ENCODE measurements at regions not wholly inside any gene's neighbourhood (a gene's known extent, or its start where the extent isn't known, plus 50 kb on each side); places are given as distances from the start of the nearest gene placed in this dataset.

DNA sequence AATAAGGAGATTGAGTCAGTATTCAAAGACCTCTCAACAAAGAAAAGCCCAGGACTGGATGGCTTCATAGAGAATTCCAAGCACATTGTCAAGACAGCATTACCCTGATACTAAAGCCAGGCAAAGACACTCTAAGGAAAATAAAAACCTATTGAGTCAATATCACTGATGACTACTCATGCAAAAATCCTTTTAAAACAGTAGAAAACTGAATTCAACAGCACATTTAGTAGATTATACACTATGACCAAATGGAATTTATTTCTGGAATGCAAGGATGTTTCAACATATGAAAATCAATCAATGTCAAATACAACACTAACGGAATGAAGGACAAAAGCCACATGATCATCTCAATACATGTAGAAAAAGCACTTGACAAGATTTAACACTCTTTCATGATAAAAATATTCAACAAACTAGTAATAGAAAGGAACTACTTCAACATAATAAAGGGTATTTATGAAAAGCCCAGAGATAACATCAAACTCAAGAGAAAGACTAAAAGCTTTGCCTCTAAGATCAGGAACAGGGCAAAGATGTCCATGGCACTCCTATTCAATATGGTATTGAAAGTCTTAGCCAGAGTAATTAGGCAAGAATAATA is 633.3 kb downstream of the ANKRD50 start:
- TF ChIP-seq GATA2 (IDR thresholded peaks at IDR 0.05; ENCODE audit: low read depth, low read length) (no peak), GATA3 (IDR thresholded peaks at IDR 0.05; ENCODE audit: low read depth, low read length) (no peak)

DNA sequence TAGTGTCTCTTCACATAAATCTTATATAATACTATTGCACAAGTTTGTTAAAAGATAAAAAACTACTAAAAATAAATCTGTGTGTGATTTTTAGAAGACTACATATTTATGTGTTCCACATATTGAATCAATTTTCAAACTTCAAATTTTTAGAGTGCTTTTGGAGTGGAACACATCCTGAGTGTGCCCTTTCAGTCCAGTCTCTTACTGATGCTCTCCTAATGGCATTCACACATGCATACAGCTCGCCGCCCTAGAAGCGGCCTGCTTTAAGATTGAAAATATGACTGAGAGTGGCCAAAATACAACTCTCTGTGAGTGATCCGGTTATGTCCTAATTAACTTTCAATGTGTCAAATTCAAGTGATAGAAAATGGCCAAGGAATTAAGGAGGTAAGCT is 628.8 kb downstream of the ANKRD50 start:
- no peak for TF ChIP-seq GATA3 (IDR thresholded peaks at IDR 0.05; ENCODE audit: low read depth, low read length)
- TF ChIP-seq GATA2 (IDR thresholded peaks at IDR 0.05; ENCODE audit: low read depth, low read length): no peak

DNA sequence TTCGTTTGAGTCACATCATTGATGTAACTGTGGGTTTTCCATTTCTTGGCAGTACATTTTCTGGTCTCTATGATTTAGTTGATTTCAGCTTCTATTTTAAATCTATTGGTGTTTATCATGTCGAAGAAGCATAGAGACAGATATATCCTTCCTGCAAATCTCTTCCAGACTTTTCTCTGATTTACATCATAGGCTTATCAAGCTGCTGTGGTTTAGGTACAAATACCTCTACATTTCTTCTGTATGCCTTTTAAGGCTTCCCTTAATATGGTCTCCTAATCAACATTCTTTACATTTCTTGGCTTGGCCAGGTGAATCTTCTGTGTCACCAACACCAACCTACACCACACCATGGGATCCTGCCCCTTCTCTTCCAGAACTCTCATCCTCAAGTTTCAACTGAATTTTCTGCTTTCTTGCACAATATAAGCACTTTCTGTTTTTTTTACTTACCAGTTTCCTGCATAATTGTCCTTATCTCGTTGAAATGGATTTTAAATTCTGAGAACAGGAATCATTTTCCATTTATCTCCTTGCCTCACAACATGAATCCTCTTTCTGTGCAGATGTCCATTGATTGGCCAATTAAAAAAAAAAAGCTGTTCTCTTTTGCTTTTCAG is 626.9 kb downstream of the ANKRD50 start:
- no peak for TF ChIP-seq GATA3 (IDR thresholded peaks at IDR 0.05; ENCODE audit: low read depth, low read length)
- no peak for TF ChIP-seq GATA2 (IDR thresholded peaks at IDR 0.05; ENCODE audit: low read depth, low read length)

DNA sequence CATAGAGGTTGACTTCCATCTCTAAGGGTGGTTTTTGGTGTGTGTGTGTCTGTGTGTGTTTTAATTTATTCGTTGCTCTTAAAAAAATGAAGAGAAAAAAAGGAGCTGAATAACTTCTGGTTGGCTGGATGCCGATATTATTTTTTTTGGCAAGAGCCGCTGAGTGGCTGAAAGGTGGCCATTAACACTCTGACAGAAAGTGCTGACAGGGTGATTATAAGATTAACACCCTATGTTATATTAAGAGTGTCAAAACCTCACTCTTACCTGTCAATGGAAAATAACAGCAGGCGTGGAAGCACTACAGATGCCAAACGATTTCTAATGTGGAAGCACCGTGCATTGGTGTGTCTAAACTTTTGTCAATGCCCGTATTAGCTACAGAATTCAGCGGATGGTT is 622.5 kb downstream of the ANKRD50 start:
- no peak for TF ChIP-seq GATA2 (IDR thresholded peaks at IDR 0.05; ENCODE audit: low read depth, low read length)
- no peak for TF ChIP-seq GATA3 (IDR thresholded peaks at IDR 0.05; ENCODE audit: low read depth, low read length)

DNA sequence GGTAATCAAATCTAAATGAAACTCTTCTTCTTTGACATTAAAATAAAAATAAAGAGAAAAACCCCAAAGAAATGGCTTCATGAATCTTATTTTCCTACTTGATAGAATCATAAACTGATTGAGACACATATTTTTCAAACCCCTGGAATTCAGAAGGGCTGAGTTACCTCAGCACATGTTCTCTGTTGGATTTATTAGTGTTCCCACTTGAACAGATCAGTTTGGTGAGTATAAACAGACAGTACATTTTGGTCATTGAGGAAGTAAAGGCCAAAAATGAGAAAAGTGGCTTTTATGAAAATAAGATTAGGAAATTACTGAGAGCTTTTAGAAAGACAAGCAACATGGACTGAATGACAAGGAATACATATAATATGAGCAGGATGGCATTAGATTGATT is 620.4 kb downstream of the ANKRD50 start:
- TF ChIP-seq GATA2 (IDR thresholded peaks at IDR 0.05; ENCODE audit: low read depth, low read length) (no peak), GATA3 (IDR thresholded peaks at IDR 0.05; ENCODE audit: low read depth, low read length) (no peak)

DNA sequence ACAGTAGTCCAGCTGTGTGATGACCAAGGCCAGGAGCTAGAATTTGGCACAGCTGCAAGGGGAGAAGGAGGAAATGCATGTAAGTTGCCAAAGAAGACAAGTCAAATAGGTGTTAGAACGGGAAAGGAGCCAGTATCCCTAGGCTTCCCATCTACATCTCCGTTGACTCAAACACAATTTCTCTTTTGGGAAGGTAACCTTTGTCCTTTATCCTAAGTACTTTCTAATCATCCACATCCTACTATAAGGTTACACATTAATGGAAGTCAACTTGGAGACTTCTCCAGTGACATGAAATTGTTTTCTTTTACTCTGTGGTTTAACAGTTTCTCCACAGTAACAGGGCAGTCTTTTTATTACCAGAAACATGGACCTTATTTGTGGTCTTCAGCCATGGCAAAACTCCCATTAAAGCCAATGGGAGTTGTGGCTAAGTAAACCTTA is 620.0 kb downstream of the ANKRD50 start:
- TF ChIP-seq GATA3 (IDR thresholded peaks at IDR 0.05; ENCODE audit: low read depth, low read length) (no peak), GATA2 (IDR thresholded peaks at IDR 0.05; ENCODE audit: low read depth, low read length) (no peak)

DNA sequence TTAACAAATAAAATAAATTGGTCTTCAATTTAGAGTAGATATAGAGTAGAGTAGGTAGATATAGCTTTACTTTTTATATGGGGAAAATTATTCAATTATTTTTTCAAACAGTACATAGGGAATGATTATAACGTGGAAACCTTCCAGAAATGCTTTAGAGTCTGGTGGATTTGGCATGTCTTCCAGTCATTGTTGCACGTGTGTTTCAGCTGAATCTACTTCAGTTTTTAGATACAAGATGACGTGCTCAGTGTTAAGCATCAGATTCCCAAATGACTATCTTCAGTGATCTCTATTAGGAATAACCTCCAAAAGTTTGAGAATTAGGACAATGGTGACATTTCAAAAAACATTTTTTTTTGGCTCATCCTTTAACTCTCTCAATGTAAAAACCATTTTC is 616.9 kb downstream of the ANKRD50 start:
- TF ChIP-seq GATA2 (IDR thresholded peaks at IDR 0.05; ENCODE audit: low read depth, low read length) (no peak), GATA3 (IDR thresholded peaks at IDR 0.05; ENCODE audit: low read depth, low read length) (no peak)

DNA sequence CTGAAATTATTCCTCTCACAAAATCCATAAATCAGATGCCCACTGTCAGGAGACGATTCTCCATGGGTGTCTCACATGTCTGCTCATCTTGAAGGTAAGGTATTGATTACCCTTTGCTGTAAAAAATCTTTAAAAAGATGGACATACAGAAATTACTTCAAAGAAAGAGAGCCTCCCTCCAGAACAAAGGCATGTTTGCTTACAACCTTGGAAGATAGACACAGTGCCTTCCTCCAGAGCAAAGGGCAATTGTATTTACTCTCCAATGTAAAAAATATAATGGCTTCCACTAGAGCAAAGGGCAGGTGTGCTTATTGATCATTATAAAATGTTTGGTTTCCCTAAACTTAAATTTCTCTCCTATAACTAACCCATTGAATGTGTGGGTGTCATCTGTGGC is 616.2 kb downstream of the ANKRD50 start:
- TF ChIP-seq GATA2 (IDR thresholded peaks at IDR 0.05; ENCODE audit: low read depth, low read length) (no peak), GATA3 (IDR thresholded peaks at IDR 0.05; ENCODE audit: low read depth, low read length) (no peak)

DNA sequence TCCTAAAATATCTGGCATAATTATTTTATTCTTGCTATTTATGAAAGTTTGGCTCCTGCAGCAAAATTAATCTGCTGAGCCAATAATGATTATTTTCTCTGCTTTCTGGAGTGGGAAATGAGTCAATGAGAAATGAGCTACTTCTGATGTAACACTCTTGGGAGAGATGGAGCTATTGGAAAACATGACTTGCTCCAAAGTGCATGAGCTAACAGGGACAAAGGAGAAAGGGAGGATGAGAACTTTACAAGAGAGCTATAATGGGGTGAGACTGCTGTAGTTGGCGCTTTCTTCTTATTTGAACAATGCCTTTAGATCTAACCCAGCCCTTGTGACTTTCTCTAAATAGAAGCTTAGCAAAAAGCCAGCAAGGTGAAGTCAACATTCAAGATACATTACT is 615.1 kb downstream of the ANKRD50 start:
- TF ChIP-seq GATA3 (IDR thresholded peaks at IDR 0.05; ENCODE audit: low read depth, low read length): no peak

DNA sequence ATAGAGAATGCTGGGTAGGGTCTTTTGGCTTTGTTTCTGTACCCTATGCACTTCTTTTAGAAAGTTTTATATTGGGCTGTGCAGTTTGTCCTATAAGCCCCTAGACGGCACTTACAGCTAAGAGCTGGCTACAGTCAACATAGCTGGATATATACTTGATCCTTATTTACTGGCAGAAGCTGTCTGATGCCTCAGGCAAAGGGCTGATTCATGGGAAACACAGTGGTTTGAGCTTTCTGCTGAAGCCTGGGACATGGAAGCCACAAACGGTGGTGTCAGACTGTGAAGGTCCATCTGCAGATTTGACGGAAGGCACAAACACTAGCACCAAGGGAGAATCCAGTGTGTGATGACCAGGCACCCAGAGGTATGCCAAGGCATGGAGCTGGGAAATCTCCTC is 608.4 kb downstream of the ANKRD50 start:
- no peak for TF ChIP-seq GATA2 (IDR thresholded peaks at IDR 0.05; ENCODE audit: low read depth, low read length)
- TF ChIP-seq GATA3 (IDR thresholded peaks at IDR 0.05; ENCODE audit: low read depth, low read length): no peak

DNA sequence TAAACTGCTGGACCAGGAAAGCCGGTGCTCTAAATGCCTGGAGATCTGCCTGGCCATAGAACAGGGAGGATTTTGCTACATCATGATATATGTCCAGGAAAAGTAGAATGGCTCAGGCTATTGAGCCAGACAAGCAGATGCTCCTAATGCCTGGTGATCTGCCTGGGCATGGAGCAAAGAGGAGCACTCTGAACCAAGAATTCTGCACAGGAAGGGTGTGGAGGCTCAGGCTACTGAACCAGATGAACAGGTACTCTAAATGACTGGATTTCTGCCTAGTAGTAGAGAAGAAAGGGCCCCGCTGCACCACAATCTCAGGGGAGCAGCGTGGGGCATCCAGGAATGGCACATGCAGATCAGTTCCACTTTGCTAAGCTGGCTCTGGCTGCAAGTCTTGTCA is 607.9 kb downstream of the ANKRD50 start:
- TF ChIP-seq GATA2 (IDR thresholded peaks at IDR 0.05; ENCODE audit: low read depth, low read length): no peak
- no peak for TF ChIP-seq GATA3 (IDR thresholded peaks at IDR 0.05; ENCODE audit: low read depth, low read length)

DNA sequence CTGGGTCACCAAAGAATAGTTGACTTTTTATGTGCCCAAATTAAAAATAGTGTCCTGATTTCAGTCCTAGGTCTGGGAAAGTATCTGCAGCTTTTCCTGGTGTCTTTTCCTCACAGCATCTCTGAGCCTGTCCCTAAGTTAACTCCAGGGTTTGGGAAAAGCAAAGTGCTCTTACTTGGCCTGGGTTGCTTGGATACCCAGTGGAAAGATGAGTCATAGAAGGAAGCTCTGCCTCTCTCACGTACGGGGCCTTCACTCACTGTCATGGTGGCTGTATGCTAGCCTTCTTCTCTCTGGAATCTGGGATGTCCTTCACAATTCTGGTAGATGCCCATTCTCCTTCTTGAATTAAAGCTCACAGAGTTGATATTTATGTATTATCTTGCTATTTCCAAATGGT is 607.3 kb downstream of the ANKRD50 start:
- TF ChIP-seq GATA2 (IDR thresholded peaks at IDR 0.05; ENCODE audit: low read depth, low read length): no peak
- no peak for TF ChIP-seq GATA3 (IDR thresholded peaks at IDR 0.05; ENCODE audit: low read depth, low read length)

DNA sequence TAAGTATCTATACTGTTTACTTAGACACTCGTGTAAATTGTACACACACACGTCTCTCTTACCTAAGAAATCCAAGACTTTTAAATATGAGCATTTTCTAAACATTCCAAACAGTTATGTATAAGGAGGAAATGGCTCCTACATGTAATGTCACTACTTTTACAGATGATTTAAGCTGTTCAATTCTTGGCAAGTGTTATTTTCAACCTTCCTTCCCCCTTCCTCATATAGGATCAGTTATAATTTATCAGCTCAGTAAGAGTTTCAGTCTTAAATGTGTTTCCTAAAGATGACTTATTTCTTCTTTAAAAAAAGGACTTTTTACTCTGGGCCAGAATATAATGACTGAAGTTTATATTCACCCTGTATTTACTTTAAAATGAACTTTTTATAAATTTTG is 601.1 kb downstream of the ANKRD50 start:
- TF ChIP-seq GATA2 (IDR thresholded peaks at IDR 0.05; ENCODE audit: low read depth, low read length) (no peak), GATA3 (IDR thresholded peaks at IDR 0.05; ENCODE audit: low read depth, low read length) (no peak)

DNA sequence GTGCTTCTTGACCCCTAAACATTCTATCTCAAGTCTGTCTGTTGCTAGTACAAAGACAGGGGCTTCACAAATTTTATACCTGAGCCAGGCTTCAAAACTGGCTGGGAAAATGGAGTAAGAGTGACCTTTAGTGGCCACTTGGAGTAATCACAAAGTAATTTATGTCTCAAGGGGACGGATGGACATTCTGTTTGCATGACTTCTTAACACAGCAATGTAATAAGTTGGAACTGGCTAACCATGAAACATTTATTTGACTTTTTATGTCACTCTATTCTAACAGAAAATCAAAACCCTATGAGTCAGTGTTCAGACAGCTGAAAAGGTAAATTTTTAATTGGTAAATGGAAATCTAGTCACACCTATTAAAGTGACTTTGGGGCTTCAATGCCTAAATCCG is 600.6 kb downstream of the ANKRD50 start:
- TF ChIP-seq GATA2 (IDR thresholded peaks at IDR 0.05; ENCODE audit: low read depth, low read length) (no peak), GATA3 (IDR thresholded peaks at IDR 0.05; ENCODE audit: low read depth, low read length) (no peak)

DNA sequence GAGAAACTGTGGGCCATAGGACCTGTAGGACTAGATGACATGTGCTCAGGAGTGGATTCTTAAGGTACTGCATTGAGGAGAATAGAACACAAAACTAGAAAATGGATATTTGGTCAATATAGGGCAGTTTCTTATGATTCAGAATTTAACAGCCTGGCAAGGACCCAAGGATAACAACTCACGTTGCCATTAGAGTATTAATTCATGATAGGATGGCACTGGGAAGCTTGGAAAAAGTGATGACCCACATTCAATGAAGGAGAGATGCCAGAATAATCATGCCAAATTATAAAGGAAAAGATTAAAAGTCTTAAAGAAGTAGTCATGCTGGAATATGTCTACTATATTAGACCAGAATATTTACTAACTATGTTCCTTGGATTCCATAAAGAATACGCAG is 594.5 kb downstream of the ANKRD50 start:
- TF ChIP-seq GATA3 (IDR thresholded peaks at IDR 0.05; ENCODE audit: low read depth, low read length): no peak

Measured in SH-SY5Y (cell line).